Kidney glomerular epithelial cell (primary cell): ENCODE measurements at regions not wholly inside any gene's neighbourhood (a gene's known extent, or its start where the extent isn't known, plus 50 kb on each side); places are given as distances from the start of the nearest gene placed in this dataset.
A peak's percentile ranks its signal among the peaks of the same experiment; 100 is the strongest.

Experiments
- DNase-seq: peaks from one replicate; lab custom pipeline; 2025; lab: John Stamatoyannopoulos, UW

- no peak for DNase-seq
These were observed 192.5 kb downstream of the HLX start for GRCh38 chr1:221071777-221072176.

- no peak for DNase-seq
These were observed 193.0 kb downstream of the HLX start for GRCh38 chr1:221072214-221072613.

- DNase-seq = no peak
These were observed 195.1 kb downstream of the HLX start for GRCh38 chr1:221074332-221074731.

- no peak for DNase-seq
These were observed 196.7 kb downstream of the HLX start for GRCh38 chr1:221075911-221076310.

GRCh38 chr1:221076391-221076811, 197.2 kb downstream of the HLX start:
- no peak for DNase-seq

GRCh38 chr1:221078260-221078965, 199.2 kb downstream of the HLX start:
- no peak for DNase-seq

- DNase-seq = no peak
These were observed 204.7 kb downstream of the HLX start for GRCh38 chr1:221083902-221084301.

GRCh38 chr1:221084681-221085080, 205.4 kb downstream of the HLX start:
- no peak for DNase-seq

GRCh38 chr1:221085701-221086375, 206.6 kb downstream of the HLX start:
- DNase-seq = no peak

- no peak for DNase-seq
These were observed 208.7 kb downstream of the HLX start for GRCh38 chr1:221087919-221088318.

GRCh38 chr1:221089273-221089672, 210.0 kb downstream of the HLX start:
- DNase-seq = peak; percentile 59

- peak; percentile 52 for DNase-seq
These were observed 210.6 kb downstream of the HLX start for GRCh38 chr1:221089803-221090202.

- no peak for DNase-seq
These were observed 214.9 kb downstream of the HLX start for GRCh38 chr1:221093903-221094791.

GRCh38 chr1:221097479-221098281, 218.4 kb downstream of the HLX start:
- peak; percentile 40 for DNase-seq

- no peak for DNase-seq
These were observed 219.5 kb downstream of the HLX start for GRCh38 chr1:221098471-221099405.

- DNase-seq = peak; percentile 64
These were observed 220.7 kb downstream of the HLX start for GRCh38 chr1:221099747-221100595.

GRCh38 chr1:221100611-221101010, 221.4 kb downstream of the HLX start:
- DNase-seq = peak; percentile 64

GRCh38 chr1:221101807-221102605, 222.8 kb downstream of the HLX start:
- DNase-seq = no peak

GRCh38 chr1:221104596-221104995, 225.4 kb downstream of the HLX start:
- DNase-seq = no peak
